ENCODE measurements at regions not wholly inside any gene's neighbourhood (a gene's known extent, or its start where the extent isn't known, plus 50 kb on each side); places are given as distances from the start of the nearest gene placed in this dataset.

DNA sequence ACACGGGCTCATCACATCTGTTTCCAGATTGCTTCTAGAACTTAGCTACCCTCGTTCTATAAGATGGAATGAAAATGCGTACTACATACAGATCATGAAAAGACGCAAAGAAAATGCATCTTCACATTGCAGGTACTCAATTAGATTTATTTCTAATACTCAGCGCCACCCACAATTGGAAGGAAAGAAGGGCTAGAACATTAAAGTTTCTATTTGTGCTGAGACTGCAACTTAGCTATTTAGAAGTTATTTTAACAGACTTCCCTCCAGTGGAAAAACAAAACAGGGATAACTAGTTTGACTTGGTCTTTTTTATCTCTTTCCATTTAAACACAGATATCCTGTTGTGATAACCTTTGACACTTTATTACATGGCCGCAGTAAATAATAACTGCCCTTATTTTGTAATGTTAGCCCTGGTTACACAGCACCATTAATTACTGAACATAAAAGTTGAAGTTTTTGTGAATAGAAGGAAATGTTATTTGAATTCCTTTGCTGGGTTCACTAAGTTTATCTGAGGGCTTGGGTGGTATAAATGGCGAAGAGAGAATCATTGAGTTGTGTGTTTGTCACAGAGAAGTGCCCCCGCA is 86.9 kb upstream of the SLC25A26 start:
- Histone ChIP-seq H3K4me3 (no peak overlapping the region), H3K27ac (no peak overlapping the region)
- TF ChIP-seq, protein P1, sequence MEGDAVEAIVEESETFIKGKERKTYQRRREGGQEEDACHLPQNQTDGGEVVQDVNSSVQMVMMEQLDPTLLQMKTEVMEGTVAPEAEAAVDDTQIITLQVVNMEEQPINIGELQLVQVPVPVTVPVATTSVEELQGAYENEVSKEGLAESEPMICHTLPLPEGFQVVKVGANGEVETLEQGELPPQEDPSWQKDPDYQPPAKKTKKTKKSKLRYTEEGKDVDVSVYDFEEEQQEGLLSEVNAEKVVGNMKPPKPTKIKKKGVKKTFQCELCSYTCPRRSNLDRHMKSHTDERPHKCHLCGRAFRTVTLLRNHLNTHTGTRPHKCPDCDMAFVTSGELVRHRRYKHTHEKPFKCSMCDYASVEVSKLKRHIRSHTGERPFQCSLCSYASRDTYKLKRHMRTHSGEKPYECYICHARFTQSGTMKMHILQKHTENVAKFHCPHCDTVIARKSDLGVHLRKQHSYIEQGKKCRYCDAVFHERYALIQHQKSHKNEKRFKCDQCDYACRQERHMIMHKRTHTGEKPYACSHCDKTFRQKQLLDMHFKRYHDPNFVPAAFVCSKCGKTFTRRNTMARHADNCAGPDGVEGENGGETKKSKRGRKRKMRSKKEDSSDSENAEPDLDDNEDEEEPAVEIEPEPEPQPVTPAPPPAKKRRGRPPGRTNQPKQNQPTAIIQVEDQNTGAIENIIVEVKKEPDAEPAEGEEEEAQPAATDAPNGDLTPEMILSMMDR (IDR thresholded peaks at IDR 0.05): no peak
- no peak for DNase-seq (ENCODE audit: low spot score)

DNA sequence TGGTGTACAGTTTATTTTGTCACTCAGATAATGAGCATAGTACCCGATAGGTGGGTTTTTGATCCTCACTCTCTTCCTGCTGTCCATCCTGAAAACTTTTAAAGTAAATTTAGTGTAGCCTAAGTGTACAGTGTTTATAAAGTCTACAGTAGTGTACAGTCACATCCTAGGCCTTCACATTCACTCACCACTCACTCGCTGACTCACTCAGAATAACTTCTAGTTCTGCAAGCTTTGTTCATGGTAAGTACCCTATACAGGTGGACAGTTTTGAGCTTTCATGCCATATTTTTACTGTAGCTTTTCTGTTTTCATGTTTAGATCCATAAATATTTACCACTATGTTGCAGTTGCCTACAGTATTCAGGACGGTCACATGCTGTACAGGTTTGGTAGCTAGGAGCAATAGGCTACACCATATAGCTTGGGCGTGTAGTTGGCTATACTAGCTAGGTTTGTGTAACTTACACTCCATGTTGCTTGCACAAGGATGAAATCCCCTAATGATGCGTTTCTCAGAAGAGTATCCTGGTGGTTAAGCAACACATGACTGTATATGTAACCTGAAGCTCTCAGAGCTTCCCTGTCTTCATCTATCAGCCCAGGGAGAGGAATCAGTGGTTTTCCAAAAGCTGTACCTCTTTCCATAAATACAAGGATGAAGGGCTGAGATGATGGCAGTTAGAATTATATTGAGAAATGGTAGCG is 87.6 kb upstream of the SLC25A26 start:
- Histone ChIP-seq H3K4me3 (no peak overlapping the region), H3K27ac (no peak overlapping the region)
- DNase-seq (ENCODE audit: low spot score): no peak
- TF ChIP-seq, protein P1 (IDR thresholded peaks at IDR 0.05): no peak

DNA sequence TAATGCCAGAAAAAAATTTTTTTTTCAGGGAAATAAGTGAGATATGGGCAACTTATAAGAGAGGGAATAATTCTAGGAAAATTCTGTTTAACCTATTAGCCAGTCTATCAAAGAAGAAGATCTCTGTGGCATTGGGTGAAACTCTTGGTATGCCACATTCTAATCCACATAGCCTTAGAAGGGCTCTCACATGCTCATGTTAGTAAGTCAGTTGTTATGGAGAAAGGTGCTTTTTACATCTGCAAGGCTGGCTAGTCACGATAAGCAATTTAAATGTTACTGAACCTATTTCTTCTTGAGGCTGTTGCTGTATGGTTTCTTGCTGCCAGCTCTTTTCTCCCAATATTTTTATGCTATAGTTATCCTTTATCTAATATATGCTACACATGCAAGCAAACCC is 89.9 kb upstream of the MAGI1 start:
- H3K4me3 ChIP-seq: no peak overlapping the region
- TF ChIP-seq, protein P1 (IDR thresholded peaks at IDR 0.05): no peak
- no peak overlapping the region for H3K27ac ChIP-seq
- DNase-seq (ENCODE audit: low spot score): no peak

DNA sequence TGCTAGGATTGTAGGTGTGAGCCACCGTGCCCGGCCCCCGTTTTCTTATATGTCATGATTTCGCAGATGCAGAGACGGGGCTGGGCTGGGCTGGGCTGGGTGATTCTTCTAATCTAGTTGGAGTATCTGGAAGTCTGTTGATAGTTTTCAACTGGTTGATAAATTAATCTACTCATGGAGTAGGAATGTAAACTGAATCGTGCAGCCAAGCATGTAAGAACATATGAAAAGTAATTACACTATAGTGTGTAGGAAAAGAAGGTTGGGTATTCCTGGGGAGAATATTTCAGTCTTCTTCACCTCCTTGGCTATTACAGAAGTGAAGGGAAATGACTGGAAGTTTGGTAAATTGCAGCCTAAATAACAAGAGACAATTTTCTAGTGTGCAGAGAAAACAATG is 82.6 kb upstream of the MAGI1 start:
- TF ChIP-seq, protein P1 (IDR thresholded peaks at IDR 0.05): no peak

DNA sequence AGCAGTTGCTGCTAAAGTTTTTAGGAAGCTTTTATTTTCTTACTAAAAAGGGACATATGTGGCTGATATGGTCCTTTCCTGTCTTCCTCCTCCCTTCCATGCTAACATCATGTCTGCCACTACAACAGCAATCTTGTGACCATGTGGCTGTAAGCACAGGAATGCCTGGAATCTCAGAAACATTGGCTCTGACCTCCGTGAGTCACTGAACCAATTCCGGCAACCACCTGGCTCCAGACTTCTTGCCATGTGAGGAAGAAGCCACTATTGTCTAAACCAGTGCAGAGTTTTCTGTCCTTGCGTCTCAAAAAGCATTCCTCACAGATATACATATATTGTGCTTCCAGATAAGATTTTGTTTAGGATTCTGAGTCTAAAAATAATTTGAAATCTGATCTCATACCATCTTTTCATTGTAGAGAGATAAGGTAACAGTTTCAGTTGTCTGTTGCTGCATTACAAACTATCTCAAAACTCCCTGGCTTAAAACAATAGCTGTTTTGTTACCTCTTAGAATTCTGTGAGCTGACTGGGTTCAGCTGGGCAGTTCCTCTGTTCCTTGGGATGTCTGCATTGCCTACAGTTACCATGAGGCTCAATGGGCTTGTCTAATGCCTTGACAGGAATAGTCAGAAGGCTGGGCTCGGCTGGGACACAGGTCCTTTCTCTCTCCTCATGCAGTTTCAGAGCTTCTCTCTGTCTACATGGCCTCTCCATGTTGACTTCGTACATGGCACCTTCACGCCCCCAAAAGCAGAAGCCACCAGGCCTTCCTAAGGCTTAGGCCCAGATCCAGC is 77.3 kb upstream of the MAGI1 start:
- H3K4me3 ChIP-seq: no peak overlapping the region
- DNase-seq (ENCODE audit: low spot score): peak; percentile 79
- TF ChIP-seq, protein P1 (IDR thresholded peaks at IDR 0.05): no peak
- H3K27ac ChIP-seq: peak overlapping the region in 1 of 2 donors; percentile 46

More for the DNA sequence above, 82.6 kb upstream of the MAGI1 start:
- no peak for DNase-seq (ENCODE audit: low spot score)
- H3K27ac ChIP-seq: no peak overlapping the region
- no peak overlapping the region for H3K4me3 ChIP-seq

DNA sequence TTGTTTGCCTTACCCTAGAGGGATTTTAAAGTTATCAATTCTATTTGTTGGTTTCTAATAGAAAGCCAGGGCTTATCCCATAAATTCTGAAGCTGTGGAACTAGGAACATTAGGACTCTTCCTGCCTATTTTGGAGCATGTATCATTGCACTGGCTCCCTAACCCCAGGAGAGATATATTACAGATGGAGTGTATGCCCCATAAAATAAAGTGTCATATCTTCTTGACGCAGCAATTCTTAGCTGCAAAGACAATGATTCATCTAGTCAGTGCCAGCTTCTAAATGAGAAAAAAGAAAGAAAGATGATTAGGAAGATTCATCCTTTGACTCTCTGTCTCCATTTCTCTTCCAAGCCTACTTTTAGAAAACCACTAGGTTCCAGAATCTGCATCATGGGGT is 74.8 kb upstream of the MAGI1 start:
- TF ChIP-seq, protein P1 (IDR thresholded peaks at IDR 0.05): no peak
- Histone ChIP-seq H3K27ac (no peak overlapping the region), H3K4me3 (no peak overlapping the region)
- no peak for DNase-seq (ENCODE audit: low spot score)

Data from coronary artery (tissue), 2 donors.